ENCODE measurements at regions not wholly inside any gene's neighbourhood (a gene's known extent, or its start where the extent isn't known, plus 50 kb on each side); places are given as distances from the start of the nearest gene placed in this dataset.

DNA sequence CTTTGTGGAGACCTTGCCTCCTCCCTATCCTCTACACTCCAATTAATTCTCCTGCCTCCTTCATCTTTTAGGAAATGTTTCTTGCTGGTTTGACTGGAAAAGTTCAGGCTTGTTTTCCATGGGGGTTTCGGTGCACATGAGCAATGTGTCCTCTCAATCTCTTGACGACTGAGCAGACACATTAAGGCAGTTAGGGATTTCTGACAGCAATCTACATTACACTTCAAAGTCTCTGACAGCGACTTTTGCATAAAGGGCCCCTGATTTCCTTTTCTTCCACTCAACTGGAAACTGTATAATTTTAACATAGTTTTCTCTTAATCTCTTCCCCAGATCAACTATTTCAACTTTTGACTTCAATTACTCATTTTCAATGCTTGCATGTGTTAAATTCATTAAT, 394.0 kb downstream of the MEIS1 start:
- no peaks in the 10 kb centered on the region for H3K36me3 ChIP-seq (ENCODE audit: control insufficient read depth in 2 of 2, insufficient read depth in 1 of 2, low read length in 2 of 2)
- POLR2A ChIA-PET, result no interaction called here
- TF ChIP-seq ZBTB8A (tag by site-specific recombination; IDR thresholded peaks at IDR 0.05) (no peak), EGR2 (tag by site-specific recombination; IDR thresholded peaks at IDR 0.05; ENCODE audit: low read depth) (no peak), ZNF266 (tag by site-specific recombination; IDR thresholded peaks at IDR 0.05; ENCODE audit: low read depth) (no peak), ZNF350 (tag by site-specific recombination; IDR thresholded peaks at IDR 0.05) (no peak), GLI4 (tag by site-specific recombination; IDR thresholded peaks at IDR 0.05) (no peak), ZNF596 (tag by site-specific recombination; IDR thresholded peaks at IDR 0.05) (no peak), ZNF174 (tag by site-specific recombination; IDR thresholded peaks at IDR 0.05) (no peak), ZNF426 (tag by site-specific recombination; IDR thresholded peaks at IDR 0.05) (no peak), ZNF239 (tag by site-specific recombination; IDR thresholded peaks at IDR 0.05) (no peak), ZNF677 (tag by site-specific recombination; IDR thresholded peaks at IDR 0.05) (no peak), ZNF548 (tag by site-specific recombination; IDR thresholded peaks at IDR 0.05) (no peak), ZNF146 (tag by site-specific recombination; IDR thresholded peaks at IDR 0.05) (no peak), TCF7L2 (IDR thresholded peaks at IDR 0.05; ENCODE audit: borderline replicate concordance, low read depth, low read length) (no peak), ZNF155 (tag by site-specific recombination; IDR thresholded peaks at IDR 0.05) (no peak), ZNF785 (tag by site-specific recombination; IDR thresholded peaks at IDR 0.05) (no peak)
- TF ChIP-seq, protein P1, sequence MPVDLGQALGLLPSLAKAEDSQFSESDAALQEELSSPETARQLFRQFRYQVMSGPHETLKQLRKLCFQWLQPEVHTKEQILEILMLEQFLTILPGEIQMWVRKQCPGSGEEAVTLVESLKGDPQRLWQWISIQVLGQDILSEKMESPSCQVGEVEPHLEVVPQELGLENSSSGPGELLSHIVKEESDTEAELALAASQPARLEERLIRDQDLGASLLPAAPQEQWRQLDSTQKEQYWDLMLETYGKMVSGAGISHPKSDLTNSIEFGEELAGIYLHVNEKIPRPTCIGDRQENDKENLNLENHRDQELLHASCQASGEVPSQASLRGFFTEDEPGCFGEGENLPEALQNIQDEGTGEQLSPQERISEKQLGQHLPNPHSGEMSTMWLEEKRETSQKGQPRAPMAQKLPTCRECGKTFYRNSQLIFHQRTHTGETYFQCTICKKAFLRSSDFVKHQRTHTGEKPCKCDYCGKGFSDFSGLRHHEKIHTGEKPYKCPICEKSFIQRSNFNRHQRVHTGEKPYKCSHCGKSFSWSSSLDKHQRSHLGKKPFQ (tag by site-specific recombination; IDR thresholded peaks at IDR 0.05), result no peak
- TF ChIP-seq, protein P2, sequence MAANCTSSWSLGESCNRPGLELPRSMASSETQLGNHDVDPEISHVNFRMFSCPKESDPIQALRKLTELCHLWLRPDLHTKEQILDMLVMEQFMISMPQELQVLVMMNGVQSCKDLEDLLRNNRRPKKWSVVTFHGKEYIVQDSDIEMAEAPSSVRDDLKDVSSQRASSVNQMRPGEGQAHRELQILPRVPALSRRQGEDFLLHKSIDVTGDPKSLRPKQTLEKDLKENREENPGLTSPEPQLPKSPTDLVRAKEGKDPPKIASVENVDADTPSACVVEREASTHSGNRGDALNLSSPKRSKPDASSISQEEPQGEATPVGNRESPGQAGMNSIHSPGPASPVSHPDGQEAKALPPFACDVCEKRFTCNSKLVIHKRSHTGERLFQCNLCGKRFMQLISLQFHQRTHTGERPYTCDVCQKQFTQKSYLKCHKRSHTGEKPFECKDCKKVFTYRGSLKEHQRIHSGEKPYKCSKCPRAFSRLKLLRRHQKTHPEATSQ (tag by site-specific recombination; IDR thresholded peaks at IDR 0.05), result no peak
- TF ChIP-seq, protein P3, sequence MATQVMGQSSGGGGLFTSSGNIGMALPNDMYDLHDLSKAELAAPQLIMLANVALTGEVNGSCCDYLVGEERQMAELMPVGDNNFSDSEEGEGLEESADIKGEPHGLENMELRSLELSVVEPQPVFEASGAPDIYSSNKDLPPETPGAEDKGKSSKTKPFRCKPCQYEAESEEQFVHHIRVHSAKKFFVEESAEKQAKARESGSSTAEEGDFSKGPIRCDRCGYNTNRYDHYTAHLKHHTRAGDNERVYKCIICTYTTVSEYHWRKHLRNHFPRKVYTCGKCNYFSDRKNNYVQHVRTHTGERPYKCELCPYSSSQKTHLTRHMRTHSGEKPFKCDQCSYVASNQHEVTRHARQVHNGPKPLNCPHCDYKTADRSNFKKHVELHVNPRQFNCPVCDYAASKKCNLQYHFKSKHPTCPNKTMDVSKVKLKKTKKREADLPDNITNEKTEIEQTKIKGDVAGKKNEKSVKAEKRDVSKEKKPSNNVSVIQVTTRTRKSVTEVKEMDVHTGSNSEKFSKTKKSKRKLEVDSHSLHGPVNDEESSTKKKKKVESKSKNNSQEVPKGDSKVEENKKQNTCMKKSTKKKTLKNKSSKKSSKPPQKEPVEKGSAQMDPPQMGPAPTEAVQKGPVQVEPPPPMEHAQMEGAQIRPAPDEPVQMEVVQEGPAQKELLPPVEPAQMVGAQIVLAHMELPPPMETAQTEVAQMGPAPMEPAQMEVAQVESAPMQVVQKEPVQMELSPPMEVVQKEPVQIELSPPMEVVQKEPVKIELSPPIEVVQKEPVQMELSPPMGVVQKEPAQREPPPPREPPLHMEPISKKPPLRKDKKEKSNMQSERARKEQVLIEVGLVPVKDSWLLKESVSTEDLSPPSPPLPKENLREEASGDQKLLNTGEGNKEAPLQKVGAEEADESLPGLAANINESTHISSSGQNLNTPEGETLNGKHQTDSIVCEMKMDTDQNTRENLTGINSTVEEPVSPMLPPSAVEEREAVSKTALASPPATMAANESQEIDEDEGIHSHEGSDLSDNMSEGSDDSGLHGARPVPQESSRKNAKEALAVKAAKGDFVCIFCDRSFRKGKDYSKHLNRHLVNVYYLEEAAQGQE (tag by site-specific recombination; IDR thresholded peaks at IDR 0.05), result no peak
- TF ChIP-seq, protein P4, sequence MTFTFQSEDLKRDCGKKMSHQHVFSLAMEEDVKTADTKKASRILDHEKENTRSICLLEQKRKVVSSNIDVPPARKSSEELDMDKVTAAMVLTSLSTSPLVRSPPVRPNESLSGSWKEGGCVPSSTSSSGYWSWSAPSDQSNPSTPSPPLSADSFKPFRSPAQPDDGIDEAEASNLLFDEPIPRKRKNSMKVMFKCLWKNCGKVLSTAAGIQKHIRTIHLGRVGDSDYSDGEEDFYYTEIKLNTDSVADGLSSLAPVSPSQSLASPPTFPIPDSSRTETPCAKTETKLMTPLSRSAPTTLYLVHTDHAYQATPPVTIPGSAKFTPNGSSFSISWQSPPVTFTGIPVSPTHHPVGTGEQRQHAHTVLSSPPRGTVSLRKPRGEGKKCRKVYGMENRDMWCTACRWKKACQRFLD (tag by site-specific recombination; IDR thresholded peaks at IDR 0.05), result no peak
- TF ChIP-seq, protein P5, sequence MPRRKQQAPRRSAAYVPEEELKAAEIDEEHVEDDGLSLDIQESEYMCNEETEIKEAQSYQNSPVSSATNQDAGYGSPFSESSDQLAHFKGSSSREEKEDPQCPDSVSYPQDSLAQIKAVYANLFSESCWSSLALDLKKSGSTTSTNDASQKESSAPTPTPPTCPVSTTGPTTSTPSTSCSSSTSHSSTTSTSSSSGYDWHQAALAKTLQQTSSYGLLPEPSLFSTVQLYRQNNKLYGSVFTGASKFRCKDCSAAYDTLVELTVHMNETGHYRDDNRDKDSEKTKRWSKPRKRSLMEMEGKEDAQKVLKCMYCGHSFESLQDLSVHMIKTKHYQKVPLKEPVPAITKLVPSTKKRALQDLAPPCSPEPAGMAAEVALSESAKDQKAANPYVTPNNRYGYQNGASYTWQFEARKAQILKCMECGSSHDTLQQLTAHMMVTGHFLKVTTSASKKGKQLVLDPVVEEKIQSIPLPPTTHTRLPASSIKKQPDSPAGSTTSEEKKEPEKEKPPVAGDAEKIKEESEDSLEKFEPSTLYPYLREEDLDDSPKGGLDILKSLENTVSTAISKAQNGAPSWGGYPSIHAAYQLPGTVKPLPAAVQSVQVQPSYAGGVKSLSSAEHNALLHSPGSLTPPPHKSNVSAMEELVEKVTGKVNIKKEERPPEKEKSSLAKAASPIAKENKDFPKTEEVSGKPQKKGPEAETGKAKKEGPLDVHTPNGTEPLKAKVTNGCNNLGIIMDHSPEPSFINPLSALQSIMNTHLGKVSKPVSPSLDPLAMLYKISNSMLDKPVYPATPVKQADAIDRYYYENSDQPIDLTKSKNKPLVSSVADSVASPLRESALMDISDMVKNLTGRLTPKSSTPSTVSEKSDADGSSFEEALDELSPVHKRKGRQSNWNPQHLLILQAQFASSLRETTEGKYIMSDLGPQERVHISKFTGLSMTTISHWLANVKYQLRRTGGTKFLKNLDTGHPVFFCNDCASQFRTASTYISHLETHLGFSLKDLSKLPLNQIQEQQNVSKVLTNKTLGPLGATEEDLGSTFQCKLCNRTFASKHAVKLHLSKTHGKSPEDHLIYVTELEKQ (tag by site-specific recombination; IDR thresholded peaks at IDR 0.05; ENCODE audit: borderline replicate concordance), result no peak
- no peak overlapping the region for H3K4me3 ChIP-seq (ENCODE audit: low read depth, low read length)
- H3K4me1 ChIP-seq (ENCODE audit: control insufficient read depth, insufficient read depth, low read length), result no peaks in the 10 kb centered on the region
- CTCF ChIA-PET, result no interaction called here
- H3K27ac ChIP-seq (ENCODE audit: extremely low read depth, low read depth, low read length), result no peak overlapping the region
- no peaks in the 10 kb centered on the region for H3K9me3 ChIP-seq (ENCODE audit: control insufficient read depth, insufficient read depth, low read depth, low read length)
